ENCODE measurements at regions not wholly inside any gene's neighbourhood (a gene's known extent, or its start where the extent isn't known, plus 50 kb on each side); places are given as distances from the start of the nearest gene placed in this dataset.
A peak's percentile ranks its signal among the peaks of the same experiment; 100 is the strongest.

- no peak for DNase-seq (ENCODE audit: low read depth, low spot score)
Observed at GRCh38 chr6:2503816-2504494, 246.8 kb downstream of the MYLK4 start.

- DNase-seq (ENCODE audit: low read depth, low spot score) = no peak
Observed at GRCh38 chr6:2502998-2503674, 247.6 kb downstream of the MYLK4 start.

GRCh38 chr6:2502096-2502997, 248.4 kb downstream of the MYLK4 start:
- peak; percentile 56 for DNase-seq (ENCODE audit: low read depth, low spot score)

DNA sequence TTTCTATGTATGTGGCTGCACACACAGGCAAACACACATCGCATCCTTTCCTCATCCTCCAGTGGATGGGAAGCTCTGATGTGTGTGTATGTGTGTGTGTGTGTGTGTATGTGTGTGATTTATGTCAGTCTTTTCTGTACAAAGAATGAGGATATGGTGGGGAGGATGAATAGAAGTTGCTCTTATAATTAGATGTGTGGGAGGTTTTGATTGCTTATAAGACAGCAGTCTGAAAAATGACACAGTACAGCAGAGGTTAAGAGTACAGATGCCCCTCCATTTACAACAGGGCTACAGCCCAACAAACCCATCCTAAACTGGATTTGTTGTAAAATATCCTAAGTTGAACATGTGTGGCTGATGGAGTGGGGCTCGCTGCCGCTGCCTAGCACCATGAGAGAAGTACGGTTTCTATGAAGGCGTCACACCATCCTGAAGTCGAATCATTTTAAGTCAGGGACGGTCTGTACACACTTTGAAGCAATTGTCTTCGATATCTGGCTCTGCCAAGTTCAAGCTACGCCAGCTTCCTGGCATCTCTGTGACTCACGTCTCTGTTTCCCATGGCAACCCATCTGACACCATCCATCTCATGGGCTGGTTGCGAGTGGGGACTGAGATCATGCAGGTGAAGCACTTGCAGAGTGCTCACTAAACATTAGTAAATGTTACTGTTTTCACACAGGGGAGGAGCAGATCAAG, 252.6 kb downstream of the MYLK4 start:
- no peak for DNase-seq (ENCODE audit: low read depth, low spot score)

DNA sequence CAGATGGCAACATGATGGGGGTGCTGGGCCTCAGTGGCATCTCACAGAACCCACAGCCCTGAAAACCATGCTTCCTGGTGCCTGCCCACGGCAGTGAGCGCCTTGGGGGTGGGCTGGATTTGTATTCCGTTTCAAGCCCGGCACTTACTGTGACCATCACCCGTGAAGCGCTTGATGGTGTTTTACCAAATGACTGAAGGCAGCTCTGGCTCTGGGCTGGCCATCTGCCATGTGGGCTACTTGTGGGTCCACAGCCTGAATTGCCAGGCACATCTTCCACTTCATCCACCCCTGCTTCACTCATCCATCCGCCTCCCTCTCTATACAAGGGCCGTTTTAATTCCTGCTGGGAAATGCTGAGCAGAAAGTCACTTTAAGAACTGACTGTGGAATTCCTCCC, 250.9 kb upstream of the GMDS start:
- DNase-seq (ENCODE audit: low read depth, low spot score) = no peak

DNA sequence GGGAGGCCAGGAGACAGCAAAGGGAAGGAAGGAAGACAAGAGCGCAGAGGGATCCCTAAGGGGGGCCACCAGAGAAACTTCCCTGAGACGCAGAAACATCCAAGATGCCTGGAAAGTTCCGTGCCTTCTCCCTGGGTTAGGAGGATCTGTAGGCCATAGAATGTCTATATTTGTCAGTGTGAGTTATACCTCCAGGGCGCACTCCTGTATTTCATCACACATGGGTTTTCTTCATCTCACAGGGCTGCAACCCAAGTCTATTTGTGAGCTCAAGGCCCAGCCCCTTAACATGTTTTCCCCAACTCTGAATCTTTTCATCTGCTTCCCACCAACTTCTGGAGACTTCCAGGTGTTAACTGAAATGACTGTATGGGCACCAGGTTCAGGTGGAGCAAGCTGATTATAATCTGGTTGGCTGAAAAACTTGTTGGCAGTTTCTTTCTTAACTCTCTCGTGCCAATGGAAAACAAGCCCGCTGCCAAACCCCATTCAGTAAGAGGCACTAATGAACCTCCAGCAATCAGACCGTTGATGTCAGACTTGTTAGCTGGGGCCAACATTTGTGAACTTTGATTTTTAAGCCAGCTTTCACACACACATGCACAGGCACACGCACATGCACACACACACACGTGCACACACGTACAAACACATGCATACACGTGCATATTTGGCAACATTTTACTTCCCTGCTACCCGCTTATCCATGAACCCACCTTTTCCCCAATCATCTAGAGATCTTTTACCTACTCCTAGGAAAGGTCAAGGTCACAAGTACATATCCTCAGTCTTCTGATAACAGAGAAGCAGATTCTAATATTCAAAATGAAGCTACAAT, 247.5 kb upstream of the GMDS start:
- no peak for DNase-seq (ENCODE audit: low read depth, low spot score)

- DNase-seq (ENCODE audit: low read depth, low spot score) = no peak
Observed at GRCh38 chr6:2491137-2491536, 245.7 kb upstream of the GMDS start.

GRCh38 chr6:2488578-2488977, 243.2 kb upstream of the GMDS start:
- DNase-seq (ENCODE audit: low read depth, low spot score) = no peak

GRCh38 chr6:2485116-2485515, 239.7 kb upstream of the GMDS start:
- DNase-seq (ENCODE audit: low read depth, low spot score) = no peak

DNA sequence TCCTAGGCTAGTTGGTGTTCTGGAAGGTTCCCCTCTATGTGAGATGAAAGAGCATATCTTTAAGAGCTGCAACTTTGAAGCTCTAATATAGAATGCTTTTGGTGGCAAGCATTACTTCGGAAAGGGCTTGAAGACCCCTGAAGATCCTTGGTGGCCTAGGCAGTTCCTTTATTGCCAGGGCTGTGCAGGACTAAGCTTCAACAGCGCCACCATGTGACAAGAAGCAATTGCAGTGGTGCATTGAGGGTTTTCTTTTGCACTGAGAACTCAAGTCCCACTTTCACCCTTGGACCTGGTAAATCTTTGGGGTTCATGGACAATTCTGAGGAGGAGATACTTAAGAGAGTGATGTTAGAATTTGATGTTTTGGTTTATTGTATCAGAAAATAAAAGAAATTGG, 237.4 kb upstream of the GMDS start:
- no peak for DNase-seq (ENCODE audit: low read depth, low spot score)

- DNase-seq (ENCODE audit: low read depth, low spot score) = no peak
Observed at GRCh38 chr6:2481307-2481706, 235.9 kb upstream of the GMDS start.

GRCh38 chr6:2480267-2480966, 235.0 kb upstream of the GMDS start:
- no peak for DNase-seq (ENCODE audit: low read depth, low spot score)

DNA sequence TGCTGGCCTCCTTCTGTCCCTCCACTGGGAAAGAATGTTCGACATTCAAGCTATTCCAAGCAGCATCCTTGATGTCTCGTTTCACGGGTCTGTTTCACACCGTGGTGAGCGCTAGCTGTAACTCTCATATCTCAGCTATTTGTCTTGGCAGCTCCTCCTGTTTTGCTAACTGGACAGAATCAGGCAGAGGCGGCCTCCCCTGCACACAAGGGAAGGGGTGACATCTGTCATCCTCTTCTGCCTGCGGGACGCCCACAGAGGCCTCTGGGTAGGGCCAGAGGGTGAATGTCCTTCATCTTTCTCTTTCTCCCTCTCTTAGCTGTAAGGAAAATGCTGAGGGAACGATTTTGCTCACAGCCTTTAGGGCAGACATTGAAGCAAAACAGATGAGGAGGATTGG, 232.8 kb upstream of the GMDS start:
- DNase-seq (ENCODE audit: low read depth, low spot score) = peak; percentile 22

DNA sequence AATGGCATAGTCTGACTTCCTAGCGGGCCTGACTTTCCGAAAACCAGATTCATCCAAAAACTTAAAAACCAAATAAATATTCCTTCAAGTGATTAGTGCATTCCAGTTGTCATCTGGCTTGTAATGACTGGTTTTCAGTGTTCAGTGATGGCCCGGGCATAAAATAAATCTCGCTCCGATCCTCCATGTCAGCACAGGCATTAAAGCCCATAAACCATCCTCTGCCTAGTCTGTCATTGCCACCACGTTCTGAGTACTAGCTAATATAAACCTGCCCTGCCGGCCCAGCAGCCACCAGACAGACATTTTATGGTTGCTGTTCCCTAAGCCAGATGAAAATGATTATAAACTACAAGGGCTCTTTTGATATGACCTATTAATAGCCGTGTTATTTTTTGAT, 232.3 kb upstream of the GMDS start:
- DNase-seq (ENCODE audit: low read depth, low spot score) = no peak

- DNase-seq (ENCODE audit: low read depth, low spot score) = no peak
Observed at GRCh38 chr6:2477250-2477649, 231.8 kb upstream of the GMDS start.

GRCh38 chr6:2476376-2476775, 231.0 kb upstream of the GMDS start:
- DNase-seq (ENCODE audit: low read depth, low spot score) = no peak

GRCh38 chr6:2471472-2471871, 226.1 kb upstream of the GMDS start:
- no peak for DNase-seq (ENCODE audit: low read depth, low spot score)

GRCh38 chr6:2469428-2469827, 224.0 kb upstream of the GMDS start:
- no peak for DNase-seq (ENCODE audit: low read depth, low spot score)

DNA sequence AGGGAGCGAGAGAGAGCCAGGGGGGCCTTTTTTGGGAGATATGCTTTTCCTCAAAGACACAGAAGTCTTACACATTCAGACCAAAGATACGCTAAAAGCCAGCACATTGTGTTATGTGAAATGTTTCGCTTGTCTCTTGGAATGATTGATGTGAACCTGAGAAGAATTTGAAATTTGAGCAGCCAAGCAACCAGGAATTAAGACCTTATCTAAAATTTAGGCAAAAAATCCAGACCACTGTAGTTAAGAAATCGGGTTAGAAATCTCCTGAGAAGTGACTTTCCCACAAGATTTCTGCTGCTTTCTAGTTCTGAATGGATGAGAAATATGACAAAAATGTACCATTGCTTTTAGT, 223.2 kb upstream of the GMDS start:
- no peak for DNase-seq (ENCODE audit: low read depth, low spot score)

DNA sequence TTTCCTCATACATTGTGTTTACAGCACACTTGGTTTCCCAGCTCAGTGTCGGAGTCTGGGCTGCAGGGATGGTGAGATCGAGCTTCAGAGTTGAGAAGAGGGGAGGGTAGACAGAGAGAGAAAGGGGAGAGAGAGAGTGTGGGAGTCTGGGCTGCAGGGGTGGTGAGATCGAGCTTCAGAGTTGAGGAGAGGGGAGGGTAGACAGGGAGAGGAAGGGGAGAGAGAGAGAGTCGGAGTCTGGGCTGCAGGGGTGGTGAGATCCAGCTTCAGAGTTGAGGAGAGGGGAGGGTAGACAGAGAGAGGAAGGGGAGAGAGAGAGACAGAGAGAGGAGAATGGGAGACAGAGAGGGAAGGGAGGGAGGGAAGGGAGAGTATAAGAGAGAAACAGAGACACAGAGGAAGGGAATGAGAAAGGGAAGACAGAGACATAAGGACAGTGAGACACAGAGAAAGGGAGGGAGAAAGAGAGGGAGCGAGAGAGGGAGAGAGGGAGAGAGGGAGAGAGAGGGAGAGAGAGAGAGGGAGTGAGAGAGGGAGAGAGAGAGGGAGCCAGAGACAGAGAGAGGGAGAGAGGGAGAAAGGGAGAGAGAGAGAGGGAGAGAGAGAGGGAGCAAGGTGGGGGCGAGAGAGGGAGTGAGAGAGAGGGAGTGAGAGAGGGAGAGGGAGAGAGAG, 222.7 kb upstream of the GMDS start:
- no peak for DNase-seq (ENCODE audit: low read depth, low spot score)
